ENCODE measurements at regions not wholly inside any gene's neighbourhood (a gene's known extent, or its start where the extent isn't known, plus 50 kb on each side); places are given as distances from the start of the nearest gene placed in this dataset.
"Not testable (repeated sequence)": the region's sequence is repeated elsewhere in the genome, so short reads cannot be mapped to it uniquely, and the experiment has no call there.

- POLR2A ChIA-PET: no interaction called here
- TF ChIP-seq TARDBP (IDR thresholded peaks at IDR 0.05) (no peak), SUZ12 (IDR thresholded peaks at IDR 0.05) (no peak), HDGF (IDR thresholded peaks at IDR 0.05; ENCODE audit: borderline replicate concordance) (no peak), BHLHE40 (IDR thresholded peaks at IDR 0.05; ENCODE audit: borderline replicate concordance) (no peak)
- CTCF ChIA-PET: no interaction called here
- DNase-seq (ENCODE audit: extremely low spot score): no peak
Observed at GRCh38 chr6:126886106-126886505, 232.4 kb upstream of the RSPO3 start.

- no peak for DNase-seq (ENCODE audit: extremely low spot score)
- ChIA-PET POLR2A (no interaction called here), CTCF (interaction anchor here (0.5 to 0.6 kb wide), 2 partner anchors 65 to 563 kb away, joined by 3 to 6 read pairs; no protein-coding TSS in a partner anchor)
- TF ChIP-seq ARNT (IDR thresholded peaks at IDR 0.05) (no peak), SUZ12 (IDR thresholded peaks at IDR 0.05) (no peak), FOXM1 (IDR thresholded peaks at IDR 0.05; ENCODE audit: borderline replicate concordance) (no peak), L3MBTL2 (conservative IDR thresholded peaks at IDR 0.05) (no peak), FOXK2 (IDR thresholded peaks at IDR 0.05) (no peak), HDGF (IDR thresholded peaks at IDR 0.05; ENCODE audit: borderline replicate concordance) (no peak), TARDBP (IDR thresholded peaks at IDR 0.05) (no peak), BHLHE40 (IDR thresholded peaks at IDR 0.05; ENCODE audit: borderline replicate concordance) (no peak), FOXA1 (IDR thresholded peaks at IDR 0.05) (no peak)
Observed at GRCh38 chr6:126888727-126889725, 229.4 kb upstream of the RSPO3 start.

GRCh38 chr6:126890055-126890454 lies 228.4 kb upstream of the RSPO3 start:
- CTCF ChIA-PET: no interaction called here

GRCh38 chr6:126891158-126891557 lies 227.3 kb upstream of the RSPO3 start:
- TF ChIP-seq FOXA1 (IDR thresholded peaks at IDR 0.05): no peak
- no peak for TF ChIP-seq LEF1 (IDR thresholded peaks at IDR 0.05; ENCODE audit: borderline replicate concordance)
- TF ChIP-seq ARNT (IDR thresholded peaks at IDR 0.05): no peak
- TF ChIP-seq BHLHE40 (IDR thresholded peaks at IDR 0.05; ENCODE audit: borderline replicate concordance): no peak
- TF ChIP-seq SUZ12 (IDR thresholded peaks at IDR 0.05): no peak
- TF ChIP-seq TARDBP (IDR thresholded peaks at IDR 0.05): no peak
- TF ChIP-seq FOXM1 (IDR thresholded peaks at IDR 0.05; ENCODE audit: borderline replicate concordance): no peak
- no peak for TF ChIP-seq HDGF (IDR thresholded peaks at IDR 0.05; ENCODE audit: borderline replicate concordance)
- no peak for TF ChIP-seq ELF4 (IDR thresholded peaks at IDR 0.05)
- TF ChIP-seq PKNOX1 (IDR thresholded peaks at IDR 0.05): no peak
- no peak for TF ChIP-seq ZNF384 (IDR thresholded peaks at IDR 0.05)
- TF ChIP-seq FOXK2 (IDR thresholded peaks at IDR 0.05): no peak
- TF ChIP-seq SP1 (IDR thresholded peaks at IDR 0.05): no peak
- no peak for TF ChIP-seq NFRKB (IDR thresholded peaks at IDR 0.05)
- TF ChIP-seq L3MBTL2 (conservative IDR thresholded peaks at IDR 0.05): no peak
- TF ChIP-seq CTBP1 (IDR thresholded peaks at IDR 0.05; ENCODE audit: borderline replicate concordance): no peak
- no peak for DNase-seq (ENCODE audit: extremely low spot score)
- ChIA-PET POLR2A (no interaction called here), CTCF (no interaction called here)

More at GRCh38 chr6:126890055-126890454, 228.4 kb upstream of the RSPO3 start:
- no peak for TF ChIP-seq ZNF384 (IDR thresholded peaks at IDR 0.05)
- TF ChIP-seq LEF1 (IDR thresholded peaks at IDR 0.05; ENCODE audit: borderline replicate concordance): no peak
- TF ChIP-seq ARNT (IDR thresholded peaks at IDR 0.05): no peak
- TF ChIP-seq BHLHE40 (IDR thresholded peaks at IDR 0.05; ENCODE audit: borderline replicate concordance): no peak
- TF ChIP-seq NFRKB (IDR thresholded peaks at IDR 0.05): no peak
- no peak for TF ChIP-seq FOXA1 (IDR thresholded peaks at IDR 0.05)
- TF ChIP-seq TARDBP (IDR thresholded peaks at IDR 0.05): no peak
- TF ChIP-seq CTBP1 (IDR thresholded peaks at IDR 0.05; ENCODE audit: borderline replicate concordance): no peak
- TF ChIP-seq SUZ12 (IDR thresholded peaks at IDR 0.05): no peak
- POLR2A ChIA-PET: no interaction called here
- DNase-seq (ENCODE audit: extremely low spot score): no peak

- POLR2A ChIA-PET; DNase-seq (ENCODE audit: extremely low spot score); CTCF ChIA-PET: not testable (repeated sequence)
Observed at GRCh38 chr6:126892869-126893268, 225.6 kb upstream of the RSPO3 start.

GRCh38 chr6:126897758-126898157 lies 220.7 kb upstream of the RSPO3 start:
- CTCF ChIA-PET: no interaction called here
- POLR2A ChIA-PET: no interaction called here
- no peak for DNase-seq (ENCODE audit: extremely low spot score)
- TF ChIP-seq PKNOX1 (IDR thresholded peaks at IDR 0.05) (no peak), ZNF384 (IDR thresholded peaks at IDR 0.05) (no peak), L3MBTL2 (conservative IDR thresholded peaks at IDR 0.05) (no peak), FOXA1 (IDR thresholded peaks at IDR 0.05) (no peak), HDGF (IDR thresholded peaks at IDR 0.05; ENCODE audit: borderline replicate concordance) (no peak), TARDBP (IDR thresholded peaks at IDR 0.05) (no peak), NFRKB (IDR thresholded peaks at IDR 0.05) (no peak), FOXM1 (IDR thresholded peaks at IDR 0.05; ENCODE audit: borderline replicate concordance) (no peak), FOXK2 (IDR thresholded peaks at IDR 0.05) (no peak), LEF1 (IDR thresholded peaks at IDR 0.05; ENCODE audit: borderline replicate concordance) (no peak), BHLHE40 (IDR thresholded peaks at IDR 0.05; ENCODE audit: borderline replicate concordance) (no peak), SP1 (IDR thresholded peaks at IDR 0.05) (no peak), CTBP1 (IDR thresholded peaks at IDR 0.05; ENCODE audit: borderline replicate concordance) (no peak), ARNT (IDR thresholded peaks at IDR 0.05) (no peak), SUZ12 (IDR thresholded peaks at IDR 0.05) (no peak), ELF4 (IDR thresholded peaks at IDR 0.05) (no peak)

GRCh38 chr6:126904176-126904575 lies 214.3 kb upstream of the RSPO3 start:
- no peak for TF ChIP-seq PKNOX1 (IDR thresholded peaks at IDR 0.05)
- TF ChIP-seq ARNT (IDR thresholded peaks at IDR 0.05): no peak
- TF ChIP-seq SP1 (IDR thresholded peaks at IDR 0.05): no peak
- no peak for TF ChIP-seq LEF1 (IDR thresholded peaks at IDR 0.05; ENCODE audit: borderline replicate concordance)
- no peak for TF ChIP-seq TARDBP (IDR thresholded peaks at IDR 0.05)
- TF ChIP-seq FOXM1 (IDR thresholded peaks at IDR 0.05; ENCODE audit: borderline replicate concordance): no peak
- TF ChIP-seq ZNF384 (IDR thresholded peaks at IDR 0.05): no peak
- TF ChIP-seq CTBP1 (IDR thresholded peaks at IDR 0.05; ENCODE audit: borderline replicate concordance): no peak
- TF ChIP-seq FOXK2 (IDR thresholded peaks at IDR 0.05): no peak
- no peak for TF ChIP-seq FOXA1 (IDR thresholded peaks at IDR 0.05)
- TF ChIP-seq L3MBTL2 (conservative IDR thresholded peaks at IDR 0.05): no peak
- no peak for TF ChIP-seq SUZ12 (IDR thresholded peaks at IDR 0.05)
- no peak for TF ChIP-seq BHLHE40 (IDR thresholded peaks at IDR 0.05; ENCODE audit: borderline replicate concordance)
- TF ChIP-seq NFRKB (IDR thresholded peaks at IDR 0.05): no peak
- TF ChIP-seq HDGF (IDR thresholded peaks at IDR 0.05; ENCODE audit: borderline replicate concordance): no peak
- no peak for TF ChIP-seq ELF4 (IDR thresholded peaks at IDR 0.05)
- CTCF ChIA-PET: no interaction called here

More at GRCh38 chr6:126904176-126904575, 214.3 kb upstream of the RSPO3 start:
- POLR2A ChIA-PET: no interaction called here
- no peak for DNase-seq (ENCODE audit: extremely low spot score)

All from HEK293T (cell line).